Ovary (tissue), 7 donors: ENCODE measurements at regions not wholly inside any gene's neighbourhood (a gene's known extent, or its start where the extent isn't known, plus 50 kb on each side); places are given as distances from the start of the nearest gene placed in this dataset.

Source experiments
- DNase-seq, 5 donors: peaks; one replicate each; pipeline ENCODE4 v3.0.0-alpha.2; 2019 to 2020
- H3K27ac ChIP-seq, 2 donors: fragments of 200-600 bp; one replicate each; pipeline versions ENCODE4 v1.5.1 to v1.8.0; 2019 to 2022
- H3K27me3 ChIP-seq: fragments of 200-600 bp; one replicate; pipeline ENCODE4 v1.8.0; 2022
- H3K36me3 ChIP-seq: fragments of 200-600 bp; sonication (generic); one replicate; pipeline ENCODE4 v1.5.1; 2019
- H3K4me1 ChIP-seq: one replicate; pipeline ENCODE4 v1.8.1; 2013; ENCODE audit warnings: mild to moderate bottlenecking, moderate library complexity; ENCODE audit not compliant: insufficient read depth
- H3K4me3 ChIP-seq: fragments of 200-600 bp; sonication (generic); one replicate; pipeline ENCODE4 v1.5.1; 2017
- H3K9me3 ChIP-seq, 2 donors: fragments of 200-600 bp in 1 of 2; sonication (generic) in 1 of 2; one replicate each; pipeline versions ENCODE4 v1.5.1 to v1.8.1; 2013 to 2019; ENCODE audit warnings: mild to moderate bottlenecking in 1 of 2, moderate library complexity in 1 of 2
- EP300 ChIP-seq: sonication (generic); formaldehyde crosslinking; IDR thresholded peaks from one replicate; pipeline ENCODE4 v1.6.1; 2017; ENCODE audit warnings: antibody characterized with exemption
- POLR2A ChIP-seq: fragments of 450-650 bp; IDR thresholded peaks from one replicate; pipeline ENCODE4 v1.6.1; 2017; ENCODE audit warnings: antibody characterized with exemption, mild to moderate bottlenecking, moderate library complexity
- WGBS, 3 donors: extraction: QIAGEN DNeasy Blood & Tissue Kit in 1 of 3; methylation state at CpG; one replicate each; pipeline versions ENCODE4 v1.1.5 to v1.1.7; 2013 to 2017; 5-methylcytosine and 5-hydroxymethylcytosine counted together
- intact Hi-C, 4 donors: fragments of 100-400 bp; cut with DNase I; formaldehyde crosslinking; loops; one replicate each; pipeline versions ENCODE4 v1.11.0 to v1.15.1; 2022 to 2023
- TF ChIP-seq, protein P1 (sequence below), 3 donors: fragments of 450-650 bp in 2 of 3; fragments of 200-600 bp in 1 of 3; IDR thresholded peaks; one replicate each; pipeline versions ENCODE4 v1.5.1 to v1.8.0; 2016 to 2022; ENCODE audit warnings: antibody characterized with exemption in 3 of 3, mild to moderate bottlenecking in 1 of 3
- donor health status: DM: no; HTN: no; CAD: no; lungs with moderate emphysema.
- donor health status: DM: no; HTN: no; CAD: no.
- donor health status: Bipolar disorder and iron deficiency.
- donor health status: DM: no; HTN: no; CAD: no.
- donor health status: DM: yes; HTN: yes; CAD: no.

DNA sequence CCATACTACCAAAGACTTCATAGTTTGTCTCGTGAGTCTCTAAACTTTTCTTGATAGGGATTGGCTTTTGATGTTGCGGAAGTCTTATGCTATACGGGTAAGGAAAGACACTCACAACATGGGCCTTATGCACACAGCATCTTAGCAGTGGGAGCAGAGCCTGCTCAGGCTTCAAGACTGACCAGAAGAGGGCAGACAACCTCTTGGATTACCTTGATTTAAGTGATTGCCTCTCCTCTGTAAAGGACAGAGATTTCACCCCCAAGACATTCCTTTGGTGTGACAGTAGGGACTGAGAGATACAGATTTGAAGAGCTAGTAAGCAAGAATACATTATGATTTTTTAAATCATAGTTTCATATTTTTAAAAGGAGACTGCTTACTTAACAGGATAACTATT is 71.0 kb upstream of the SAMD3 start:
- H3K36me3 ChIP-seq: no peaks in the 10 kb centered on the region
- H3K9me3 ChIP-seq: no peaks in the 10 kb centered on the region
- H3K27me3 ChIP-seq: no peaks in the 10 kb centered on the region
- no peak overlapping the region for H3K4me3 ChIP-seq
- 76 to 84% (median 83%) methylated on average over 3 of the region's 3 CpGs for WGBS, 3 donors
- TF ChIP-seq, protein P1, sequence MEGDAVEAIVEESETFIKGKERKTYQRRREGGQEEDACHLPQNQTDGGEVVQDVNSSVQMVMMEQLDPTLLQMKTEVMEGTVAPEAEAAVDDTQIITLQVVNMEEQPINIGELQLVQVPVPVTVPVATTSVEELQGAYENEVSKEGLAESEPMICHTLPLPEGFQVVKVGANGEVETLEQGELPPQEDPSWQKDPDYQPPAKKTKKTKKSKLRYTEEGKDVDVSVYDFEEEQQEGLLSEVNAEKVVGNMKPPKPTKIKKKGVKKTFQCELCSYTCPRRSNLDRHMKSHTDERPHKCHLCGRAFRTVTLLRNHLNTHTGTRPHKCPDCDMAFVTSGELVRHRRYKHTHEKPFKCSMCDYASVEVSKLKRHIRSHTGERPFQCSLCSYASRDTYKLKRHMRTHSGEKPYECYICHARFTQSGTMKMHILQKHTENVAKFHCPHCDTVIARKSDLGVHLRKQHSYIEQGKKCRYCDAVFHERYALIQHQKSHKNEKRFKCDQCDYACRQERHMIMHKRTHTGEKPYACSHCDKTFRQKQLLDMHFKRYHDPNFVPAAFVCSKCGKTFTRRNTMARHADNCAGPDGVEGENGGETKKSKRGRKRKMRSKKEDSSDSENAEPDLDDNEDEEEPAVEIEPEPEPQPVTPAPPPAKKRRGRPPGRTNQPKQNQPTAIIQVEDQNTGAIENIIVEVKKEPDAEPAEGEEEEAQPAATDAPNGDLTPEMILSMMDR (IDR thresholded peaks at IDR 0.05): no peak
- TF ChIP-seq POLR2A: no peak
- TF ChIP-seq EP300: no peak
- H3K4me1 ChIP-seq: no peaks in the 10 kb centered on the region
- DNase-seq: no peak
- intact Hi-C loops: no loop called here
- no peak overlapping the region for H3K27ac ChIP-seq

DNA sequence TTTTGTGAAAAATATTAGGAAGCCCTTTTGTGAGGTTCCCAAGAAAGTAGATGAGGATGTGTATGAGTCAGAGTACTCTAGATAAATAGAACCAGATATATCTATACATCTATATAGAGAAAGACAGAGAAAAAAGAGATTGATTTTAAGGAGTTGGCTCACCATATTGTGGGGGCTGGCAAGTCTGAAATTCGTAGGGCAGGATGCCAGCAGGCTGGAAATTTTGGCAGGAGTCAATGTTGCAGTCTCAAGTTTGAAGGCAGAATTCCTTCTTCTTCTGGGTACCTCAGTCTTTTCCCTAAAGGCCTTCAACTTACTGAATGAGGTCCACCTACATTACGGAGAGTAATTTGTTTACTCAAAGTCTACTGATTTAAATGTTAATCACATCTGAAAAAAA is 65.3 kb upstream of the SAMD3 start:
- intact Hi-C loops: no loop called here
- TF ChIP-seq, protein P1 (IDR thresholded peaks at IDR 0.05): no peak
- no peak for TF ChIP-seq EP300
- no peak overlapping the region for H3K4me3 ChIP-seq
- H3K4me1 ChIP-seq: no peaks in the 10 kb centered on the region
- H3K27me3 ChIP-seq: no peaks in the 10 kb centered on the region
- no peaks in the 10 kb centered on the region for H3K9me3 ChIP-seq
- H3K36me3 ChIP-seq: no peaks in the 10 kb centered on the region
- DNase-seq: no peak
- no peak overlapping the region for H3K27ac ChIP-seq
- 5 to 18% (median 9%) methylated on average over 2 of the region's 2 CpGs for WGBS, 3 donors

DNA sequence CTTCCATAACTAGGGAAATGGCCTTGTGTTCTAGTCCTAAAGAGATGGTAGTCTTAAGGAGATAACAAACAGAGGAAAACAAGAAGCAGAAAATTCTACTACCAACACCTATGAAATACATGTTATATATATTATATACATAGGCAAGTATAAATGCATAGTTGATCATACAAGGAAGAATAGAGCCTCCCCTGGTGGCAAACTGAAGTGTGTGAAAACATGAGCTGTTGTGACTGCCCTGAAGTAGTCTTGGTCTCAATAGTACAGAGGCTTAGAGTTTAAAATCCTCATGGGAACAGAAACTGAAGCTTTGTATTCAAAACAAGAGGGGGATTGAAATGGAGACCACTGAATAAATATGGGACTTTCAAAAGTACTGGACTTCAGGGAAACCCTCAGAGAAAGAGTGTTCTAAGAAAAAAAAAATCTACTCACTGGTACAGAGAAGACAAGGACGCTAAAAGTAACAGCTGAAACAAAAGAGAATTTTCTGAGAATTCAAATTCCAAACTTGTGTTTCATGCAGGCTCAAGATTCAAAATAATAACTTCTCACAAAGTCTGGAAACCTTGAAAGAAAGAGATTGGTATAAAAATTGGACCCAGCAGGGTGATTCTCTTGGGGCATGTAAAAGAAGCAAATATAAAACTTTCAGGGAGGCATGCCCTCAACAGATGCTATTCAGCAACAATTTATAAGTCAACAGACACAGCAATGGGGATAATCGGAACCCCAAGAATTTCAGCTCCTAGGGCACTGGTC is 59.7 kb upstream of the SAMD3 start:
- H3K9me3 ChIP-seq: no peaks in the 10 kb centered on the region
- DNase-seq: no peak
- no peak overlapping the region for H3K27ac ChIP-seq
- H3K4me1 ChIP-seq: no peaks in the 10 kb centered on the region
- H3K27me3 ChIP-seq: no peaks in the 10 kb centered on the region
- H3K4me3 ChIP-seq: no peak overlapping the region
- no peak for TF ChIP-seq EP300
- TF ChIP-seq, protein P1 (IDR thresholded peaks at IDR 0.05): no peak
- TF ChIP-seq POLR2A: no peak
- H3K36me3 ChIP-seq: no peaks in the 10 kb centered on the region
- WGBS, 3 donors: 31 to 69% (median 41%) methylated on average over 2 of the region's 2 CpGs
- intact Hi-C loops: no loop called here

DNA sequence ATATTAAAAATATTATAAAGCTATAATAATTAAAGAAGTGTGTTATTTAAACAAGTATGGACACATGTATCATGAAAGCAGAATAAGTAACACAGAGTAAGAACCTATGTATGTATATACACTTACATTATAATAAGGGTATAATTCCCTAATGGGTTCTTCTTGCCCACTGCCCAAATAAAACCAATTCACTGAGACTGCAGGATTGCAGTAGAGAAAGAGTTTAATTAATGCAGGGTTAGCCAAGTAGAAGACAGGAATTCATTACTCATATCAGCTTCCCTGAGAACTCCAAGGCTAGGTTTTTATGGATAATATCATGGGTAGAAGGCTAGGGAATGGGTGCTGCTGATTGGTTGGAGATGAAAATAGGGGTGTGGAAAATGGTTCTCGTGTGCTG is 53.8 kb upstream of the SAMD3 start:
- H3K9me3 ChIP-seq: peaks cover 0 to 4% of the 10 kb centered on the region in 2 donors
- whole genome bisulfite sequencing, 3 donors: 89 to 93% (median 91%) methylated on average over 1 of the region's 1 CpG
- no peaks in the 10 kb centered on the region for H3K27me3 ChIP-seq
- DNase-seq: no peak
- no peak overlapping the region for H3K27ac ChIP-seq
- intact Hi-C loops: no loop called here
- TF ChIP-seq POLR2A (no peak), EP300 (no peak)
- TF ChIP-seq, protein P1 (IDR thresholded peaks at IDR 0.05): no peak
- H3K36me3 ChIP-seq: no peaks in the 10 kb centered on the region
- no peaks in the 10 kb centered on the region for H3K4me1 ChIP-seq
- no peak overlapping the region for H3K4me3 ChIP-seq
